T-cell (primary cell): ENCODE measurements at regions not wholly inside any gene's neighbourhood (a gene's known extent, or its start where the extent isn't known, plus 50 kb on each side); places are given as distances from the start of the nearest gene placed in this dataset.

Experiments
- ATAC-seq, 4 experiments: fragments of 200-7000 bp in 3 of 4; fragments of 150-1000 bp in 1 of 4; cut with Tn5 transposase; replicated peaks in 1 of 4; 1 replicate in 3 of 4; 2 replicates in 1 of 4; pipeline ENCODE4 v1.10.0; 2021; ENCODE audit warnings: moderate library complexity in 3 of 4, mild to moderate bottlenecking in 2 of 4, moderate number of reproducible peaks in 1 of 4
- CTCF ChIA-PET, 2 donors: fragments of 300-600 bp; sonication (Branson Sonifier 250); formaldehyde crosslinking; loops; one replicate each; lab custom pipeline; 2022; ENCODE audit warnings: antibody characterized with exemption in 2 of 2; lab: Charles Lee
- POLR2A ChIA-PET, 2 donors: fragments of 300-600 bp; sonication (Branson Sonifier 250); formaldehyde crosslinking; loops; one replicate each; lab custom pipeline; 2022; ENCODE audit warnings: antibody characterized with exemption in 2 of 2; lab: Charles Lee
- DNase-seq, 35 experiments: peaks; one replicate each; pipeline versions ENCODE4 v3.0.0 to v3.0.0-alpha.2; 2013 to 2023
- H3K27ac ChIP-seq: one replicate; pipeline ENCODE4 v1.5.1; 2013; ENCODE audit warnings: low read length
- H3K27me3 ChIP-seq, 2 experiments: replicated peaks in 1 of 2; 1 replicate in 1 of 2; 2 replicates in 1 of 2; pipeline versions ENCODE4 v1.6.1 to v1.7.0; 2013; ENCODE audit warnings: low read length in 1 of 2, mixed read lengths in 1 of 2; ENCODE audit not compliant: control insufficient read depth in 2 of 2, insufficient read depth in 2 of 2; ENCODE audit errors: extremely low read depth in 1 of 2
- H3K36me3 ChIP-seq, 2 donors: 1 replicate in 1 of 2; 2 replicates in 1 of 2; pipeline versions ENCODE4 v1.6.1 to v1.7.0; 2013; ENCODE audit warnings: low read length in 1 of 2; ENCODE audit not compliant: control insufficient read depth in 2 of 2, insufficient read depth in 1 of 2; ENCODE audit errors: extremely low read depth in 1 of 2
- H3K4me1 ChIP-seq, 2 experiments: 1 replicate in 1 of 2; 2 replicates in 1 of 2; pipeline versions ENCODE4 v1.6.1 to v1.7.0; 2013; ENCODE audit warnings: low read length in 2 of 2, mixed read lengths in 1 of 2; ENCODE audit not compliant: insufficient read depth in 2 of 2, control insufficient read depth in 1 of 2; ENCODE audit errors: extremely low read depth in 1 of 2
- H3K4me3 ChIP-seq, 2 donors: 1 replicate in 1 of 2; 2 replicates in 1 of 2; pipeline versions ENCODE4 v1.5.1 to v1.7.0; 2013; ENCODE audit warnings: mild to moderate bottlenecking in 2 of 2, low read length in 1 of 2, moderate library complexity in 1 of 2; ENCODE audit not compliant: control insufficient read depth in 1 of 2; ENCODE audit errors: extremely low read depth in 1 of 2
- H3K9me3 ChIP-seq: 2 replicates; pipeline ENCODE4 v1.7.0; 2013
- H3K27ac Mint-ChIP-seq, 2 donors: one replicate each; pipeline ENCODE4 v1.8.0; 2020 to 2021; ENCODE audit warnings: mild to moderate bottlenecking in 2 of 2, mixed read lengths in 2 of 2
- H3K27me3 Mint-ChIP-seq, 2 donors: one replicate each; pipeline ENCODE4 v1.8.0; 2021 to 2022; ENCODE audit warnings: mixed read lengths in 2 of 2
- H3K36me3 Mint-ChIP-seq: one replicate; pipeline ENCODE4 v1.8.0; 2021; ENCODE audit warnings: mixed read lengths
- H3K4me1 Mint-ChIP-seq, 3 donors: one replicate each; pipeline ENCODE4 v1.8.0; 2020 to 2022; ENCODE audit warnings: mixed read lengths in 3 of 3, mild to moderate bottlenecking in 1 of 3
- H3K4me3 Mint-ChIP-seq, 3 donors: one replicate each; pipeline ENCODE4 v1.8.0; 2020 to 2022; ENCODE audit warnings: mild to moderate bottlenecking in 3 of 3, mixed read lengths in 3 of 3, moderate library complexity in 3 of 3
- H3K9me3 Mint-ChIP-seq, 3 donors: one replicate each; pipeline ENCODE4 v1.8.0; 2020 to 2022; ENCODE audit warnings: mixed read lengths in 3 of 3
- WGBS: methylation state at CpG from one replicate; pipeline ENCODE4 v1.1.5; 2013; ENCODE audit warnings: missing lambda C conversion rate; ENCODE audit not compliant: insufficient coverage; 5-methylcytosine and 5-hydroxymethylcytosine counted together

GRCh38 chr4:44872246-44872645 is 145.9 kb upstream of the GNPDA2 start:
- ChIA-PET POLR2A (no interaction called here), CTCF (no interaction called here)
- Mint-ChIP-seq H3K27ac (no peak overlapping the region), H3K27me3 (peaks cover 0 to 2% of the 10 kb centered on the region in 2 donors), H3K4me1 (no peaks in the 10 kb centered on the region), H3K36me3 (no peaks in the 10 kb centered on the region), H3K4me3 (no peak overlapping the region), H3K9me3 (peaks cover 0 to 5% (median 0%) of the 10 kb centered on the region in 3 donors)
- Histone ChIP-seq H3K27ac (no peak overlapping the region), H3K4me1 (no peaks in the 10 kb centered on the region), H3K36me3 (no peaks in the 10 kb centered on the region), H3K27me3 (no peaks in the 10 kb centered on the region), H3K4me3 (no peak overlapping the region), H3K9me3 (no peaks in the 10 kb centered on the region)
- no peak for DNase-seq
- no peak for ATAC-seq

GRCh38 chr4:44871133-44871532 is 144.8 kb upstream of the GNPDA2 start:
- Mint-ChIP-seq H3K4me1 (no peaks in the 10 kb centered on the region), H3K9me3 (peaks cover 0 to 5% (median 0%) of the 10 kb centered on the region in 3 donors), H3K27ac (no peak overlapping the region), H3K4me3 (no peak overlapping the region), H3K27me3 (peaks cover 0 to 2% of the 10 kb centered on the region in 2 donors), H3K36me3 (no peaks in the 10 kb centered on the region)
- Histone ChIP-seq H3K27me3 (no peaks in the 10 kb centered on the region), H3K27ac (no peak overlapping the region), H3K4me3 (no peak overlapping the region), H3K9me3 (no peaks in the 10 kb centered on the region), H3K4me1 (no peaks in the 10 kb centered on the region), H3K36me3 (no peaks in the 10 kb centered on the region)
- 80% methylated on average over 2 of the region's 4 CpGs for WGBS
- POLR2A ChIA-PET: no interaction called here
- CTCF ChIA-PET: no interaction called here
- no peak for DNase-seq
- ATAC-seq: no peak

GRCh38 chr4:44869985-44870384 is 143.6 kb upstream of the GNPDA2 start:
- H3K27ac ChIP-seq: no peak overlapping the region
- Mint-ChIP-seq H3K9me3 (peaks cover 0 to 5% (median 2%) of the 10 kb centered on the region in 3 donors), H3K36me3 (no peaks in the 10 kb centered on the region), H3K4me3 (no peak overlapping the region), H3K4me1 (no peaks in the 10 kb centered on the region), H3K27ac (no peak overlapping the region), H3K27me3 (peaks cover 0 to 2% of the 10 kb centered on the region in 2 donors)
- H3K9me3 ChIP-seq: no peaks in the 10 kb centered on the region
- no peak overlapping the region for H3K4me3 ChIP-seq
- ChIA-PET CTCF (no interaction called here), POLR2A (no interaction called here)
- DNase-seq: no peak
- no peaks in the 10 kb centered on the region for H3K36me3 ChIP-seq
- no CpG with 5 or more reads among the region's 2 CpGs for WGBS
- no peak for ATAC-seq
- H3K27me3 ChIP-seq: no peaks in the 10 kb centered on the region
- no peaks in the 10 kb centered on the region for H3K4me1 ChIP-seq

GRCh38 chr4:44869222-44869882 is 143.0 kb upstream of the GNPDA2 start:
- Histone ChIP-seq H3K36me3 (no peaks in the 10 kb centered on the region), H3K9me3 (no peaks in the 10 kb centered on the region), H3K27me3 (no peaks in the 10 kb centered on the region), H3K27ac (no peak overlapping the region), H3K4me1 (no peaks in the 10 kb centered on the region), H3K4me3 (no peak overlapping the region)
- Mint-ChIP-seq H3K27ac (no peak overlapping the region), H3K4me1 (no peaks in the 10 kb centered on the region), H3K9me3 (peaks cover 0 to 7% (median 5%) of the 10 kb centered on the region in 3 donors), H3K27me3 (peaks cover 0 to 2% of the 10 kb centered on the region in 2 donors), H3K36me3 (no peaks in the 10 kb centered on the region), H3K4me3 (no peak overlapping the region)
- 100% methylated on average over 1 of the region's 2 CpGs for WGBS
- ChIA-PET CTCF (no interaction called here), POLR2A (no interaction called here)
- ATAC-seq (no peak), DNase-seq (no peak)

GRCh38 chr4:44861756-44862155 is 135.4 kb upstream of the GNPDA2 start:
- Histone ChIP-seq H3K27me3 (no peaks in the 10 kb centered on the region), H3K9me3 (no peaks in the 10 kb centered on the region), H3K36me3 (no peaks in the 10 kb centered on the region), H3K27ac (no peak overlapping the region), H3K4me3 (no peak overlapping the region), H3K4me1 (no peaks in the 10 kb centered on the region)
- POLR2A ChIA-PET: no interaction called here
- H3K27ac Mint-ChIP-seq: no peak overlapping the region
- H3K27me3 Mint-ChIP-seq: no peaks in the 10 kb centered on the region
- H3K36me3 Mint-ChIP-seq: no peaks in the 10 kb centered on the region
- H3K4me1 Mint-ChIP-seq: no peaks in the 10 kb centered on the region
- DNase-seq (no peak), ATAC-seq (no peak)
- H3K9me3 Mint-ChIP-seq: peaks cover 0 to 11% (median 0%) of the 10 kb centered on the region in 3 donors
- CTCF ChIA-PET: no interaction called here
- no peak overlapping the region for H3K4me3 Mint-ChIP-seq

GRCh38 chr4:44859477-44859876 is 133.1 kb upstream of the GNPDA2 start:
- H3K9me3 Mint-ChIP-seq: peaks cover 0 to 5% (median 3%) of the 10 kb centered on the region in 3 donors
- Histone ChIP-seq H3K27ac (no peak overlapping the region), H3K9me3 (no peaks in the 10 kb centered on the region), H3K27me3 (no peaks in the 10 kb centered on the region), H3K4me3 (no peak overlapping the region), H3K36me3 (no peaks in the 10 kb centered on the region), H3K4me1 (no peaks in the 10 kb centered on the region)
- ChIA-PET CTCF (no interaction called here), POLR2A (interaction anchor here in 1 of 2 donors (0.6 kb wide), 1 partner anchor 1978 kb away, joined by 3 read pairs; no protein-coding TSS in a partner anchor)
- H3K4me3 Mint-ChIP-seq: no peak overlapping the region
- no peaks in the 10 kb centered on the region for H3K36me3 Mint-ChIP-seq
- ATAC-seq (no peak), DNase-seq (no peak)
- no peaks in the 10 kb centered on the region for H3K27me3 Mint-ChIP-seq
- WGBS: no CpG with 5 or more reads among the region's 2 CpGs
- no peaks in the 10 kb centered on the region for H3K4me1 Mint-ChIP-seq
- no peak overlapping the region for H3K27ac Mint-ChIP-seq

- CTCF ChIA-PET: no interaction called here
- no peak for ATAC-seq
- no peaks in the 10 kb centered on the region for H3K9me3 ChIP-seq
- H3K36me3 Mint-ChIP-seq: no peaks in the 10 kb centered on the region
- peaks cover 4 to 17% (median 7%) of the 10 kb centered on the region in 3 donors for H3K9me3 Mint-ChIP-seq
- H3K27me3 Mint-ChIP-seq: peaks cover 0 to 5% of the 10 kb centered on the region in 2 donors
- no peaks in the 10 kb centered on the region for H3K27me3 ChIP-seq
- H3K4me1 Mint-ChIP-seq: no peaks in the 10 kb centered on the region
- H3K4me1 ChIP-seq: no peaks in the 10 kb centered on the region
- no peak overlapping the region for H3K27ac ChIP-seq
- no peak overlapping the region for H3K4me3 ChIP-seq
- H3K27ac Mint-ChIP-seq: no peak overlapping the region
- no peak overlapping the region for H3K4me3 Mint-ChIP-seq
- no peak for DNase-seq
- POLR2A ChIA-PET: no interaction called here
- H3K36me3 ChIP-seq: no peaks in the 10 kb centered on the region
These were observed 122.1 kb upstream of the GNPDA2 start for GRCh38 chr4:44848466-44848865.
